Pancreas (tissue), 10 donors: ENCODE measurements at regions not wholly inside any gene's neighbourhood (a gene's known extent, or its start where the extent isn't known, plus 50 kb on each side); places are given as distances from the start of the nearest gene placed in this dataset.

Experiments used
- ATAC-seq, 4 donors: fragments of 200-7000 bp; cut with Tn5 transposase; one replicate each; pipeline versions ENCODE4 v1.8.0 to v1.9.1; 2020; ENCODE audit warnings: mild to moderate bottlenecking in 4 of 4, moderate library complexity in 4 of 4
- DNase-seq, 6 donors: peaks; one replicate each; pipeline ENCODE4 v3.0.0-alpha.2; 2020
- FAIRE-seq: peaks from 2 replicates; lab custom pipeline; 2012; peaks lifted over from hg19 to GRCh38; lab: Jason Lieb, UNC
- H3K27ac ChIP-seq, 4 donors: fragments of 200-600 bp; sonication (generic); 1 replicate in 3 of 4; 2 replicates in 1 of 4; pipeline versions ENCODE4 v1.5.0 to v1.8.0; 2020
- H3K27me3 ChIP-seq, 4 donors: fragments of 200-600 bp; one replicate each; pipeline ENCODE4 v1.8.0; 2021
- H3K36me3 ChIP-seq, 3 donors: fragments of 200-600 bp; sonication (generic) in 1 of 3; one replicate each; pipeline versions ENCODE4 v1.5.0 to v1.8.0; 2020 to 2021
- H3K4me1 ChIP-seq, 3 donors: fragments of 200-600 bp; one replicate each; pipeline ENCODE4 v1.8.0; 2021
- H3K4me3 ChIP-seq, 4 donors: fragments of 200-600 bp; sonication (generic) in 2 of 4; one replicate each; pipeline versions ENCODE4 v1.5.0 to v1.8.0; 2020 to 2021
- H3K9me3 ChIP-seq, 4 donors: fragments of 200-600 bp; one replicate each; pipeline ENCODE4 v1.8.0; 2021
- CTCF ChIP-seq, 4 donors: fragments of 200-600 bp; sonication (generic) in 3 of 4; IDR thresholded peaks; one replicate each; pipeline versions ENCODE4 v1.5.0 to v1.8.0; 2021; ENCODE audit warnings: antibody characterized with exemption in 4 of 4
- WGBS, 2 donors: extraction: QIAGEN DNeasy Blood & Tissue Kit; methylation state at CpG; one replicate each; pipeline ENCODE4 v1.1.7; 2013; 5-methylcytosine and 5-hydroxymethylcytosine counted together
- intact Hi-C, 3 donors: fragments of 100-400 bp; cut with DNase I; formaldehyde crosslinking; loops; one replicate each; pipeline versions ENCODE4 v1.11.1 to v1.14.2; 2022
- donor health status: healthy with polysubstance abuse.
- donor health status: DM: no; HTN: no; CAD: no; lungs with moderate emphysema.
- donor health status: DM: no; HTN: no; CAD: no.
- donor health status: control.
- donor health status: control.
- donor health status: Bipolar disorder and iron deficiency.
- donor health status: DM: yes; HTN: yes; CAD: no.
- donor health status: DM: no; HTN: no; CAD: no.
- donor health status: DM: no; HTN: no; CAD: no.
- donor health status: DM: yes; HTN: yes; CAD: no.

DNA sequence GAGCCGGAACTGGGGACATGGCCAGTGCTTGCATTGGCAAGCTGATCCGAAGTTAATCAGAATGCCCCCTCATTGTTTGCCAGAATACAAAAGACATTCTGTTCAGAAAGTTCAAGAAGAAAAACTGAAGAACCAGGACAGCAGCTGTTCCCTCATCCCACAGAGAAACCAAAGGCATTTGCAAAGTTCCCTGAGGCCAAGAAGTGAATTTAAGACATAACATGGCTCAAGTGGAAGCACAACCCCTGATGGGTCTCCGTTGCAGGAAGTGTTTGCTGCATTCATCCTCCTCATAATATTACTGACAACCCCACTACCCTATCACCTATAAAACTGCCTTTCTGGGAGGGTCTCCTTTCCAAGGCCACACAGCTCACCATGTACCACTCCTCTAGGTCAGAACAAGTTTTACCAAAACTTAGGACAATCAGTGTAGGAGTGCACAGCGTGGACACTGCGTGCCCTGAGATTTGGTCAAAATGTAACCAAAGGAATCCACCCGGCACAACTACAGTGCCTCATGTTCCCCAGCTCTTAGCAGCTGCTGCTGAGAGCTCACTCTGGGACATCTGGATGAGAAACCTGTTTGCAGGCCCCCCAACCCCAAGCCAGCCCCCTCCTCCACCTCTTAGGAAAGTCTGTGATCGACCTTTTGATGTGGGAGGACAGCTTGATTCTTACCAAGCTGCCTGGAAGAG, 101.6 kb upstream of the AKIP1 start:
- Histone ChIP-seq H3K27me3 (no peaks in the 10 kb centered on the region), H3K4me1 (peaks cover 8 to 67% (median 10%) of the 10 kb centered on the region in 3 donors), H3K36me3 (no peaks in the 10 kb centered on the region), H3K9me3 (no peaks in the 10 kb centered on the region), H3K4me3 (peak overlapping the region; percentile 21 to 75 (median 41)), H3K27ac (peak overlapping the region in 3 of 4 donors; percentile 60 to 77 (median 74))
- intact Hi-C loops = loop anchor here in 1 of 3 donors (10.0 kb wide), 1 partner anchor 115 kb away; no protein-coding TSS in a partner anchor
- DNase-seq (no peak), FAIRE-seq (no peak), ATAC-seq (peak in 3 of 4 donors; percentile 0 to 17 (median 6))
- WGBS, 2 donors = 8 to 10% methylated on average over 7 of the region's 7 CpGs
- no peak for TF ChIP-seq CTCF (IDR thresholded peaks at IDR 0.05)

DNA sequence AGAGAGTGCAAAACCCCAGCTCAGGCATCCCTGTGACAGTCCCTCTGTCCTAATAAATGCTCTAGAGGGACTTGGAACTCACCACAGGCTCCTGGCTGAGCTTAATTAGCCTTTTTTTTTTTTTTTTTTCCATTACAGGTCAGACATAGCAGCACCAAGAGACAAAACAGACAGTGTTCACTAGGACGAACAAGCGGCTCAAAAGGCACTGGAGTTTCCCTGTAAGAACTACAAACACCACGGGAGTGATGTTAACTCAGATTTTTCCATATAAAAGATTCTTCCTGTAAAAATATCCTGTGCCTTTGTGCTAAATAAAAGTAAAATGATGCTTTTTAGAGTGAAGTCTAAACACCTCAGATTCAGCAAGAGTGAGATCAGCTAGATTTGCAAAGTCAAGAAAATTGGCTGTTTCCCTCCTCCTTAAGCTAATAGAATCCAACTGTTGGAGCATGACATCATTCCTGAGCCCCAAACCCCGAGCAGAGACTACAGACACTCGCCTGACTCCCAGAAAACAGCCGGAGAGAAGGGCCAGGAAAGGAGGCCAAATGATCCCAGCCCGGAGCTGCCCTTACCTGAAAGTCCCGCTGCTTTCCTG, 101.0 kb upstream of the AKIP1 start:
- TF ChIP-seq CTCF (IDR thresholded peaks at IDR 0.05) = no peak
- DNase-seq (no peak), FAIRE-seq (no peak), ATAC-seq (peak; percentile 11 to 29 (median 22))
- no peaks in the 10 kb centered on the region for H3K36me3 ChIP-seq
- H3K4me1 ChIP-seq = peaks cover 8 to 63% (median 10%) of the 10 kb centered on the region in 3 donors
- H3K27me3 ChIP-seq = no peaks in the 10 kb centered on the region
- intact Hi-C loops = loop anchor here in 2 of 3 donors (10.0 kb wide), 2 partner anchors 105 to 115 kb away; no protein-coding TSS in a partner anchor
- 3 to 12% methylated on average over 8 of the region's 8 CpGs for WGBS, 2 donors
- peak overlapping the region; percentile 60 to 77 (median 74) for H3K27ac ChIP-seq
- peak overlapping the region; percentile 21 to 75 (median 41) for H3K4me3 ChIP-seq
- H3K9me3 ChIP-seq = no peaks in the 10 kb centered on the region

GRCh38 chr11:8810540-8811301, 100.3 kb upstream of the AKIP1 start:
- Histone ChIP-seq H3K4me1 (peaks cover 8 to 56% (median 10%) of the 10 kb centered on the region in 3 donors), H3K27me3 (no peaks in the 10 kb centered on the region), H3K4me3 (peak overlapping the region; percentile 21 to 75 (median 41)), H3K36me3 (no peaks in the 10 kb centered on the region), H3K27ac (peak overlapping the region; percentile 60 to 77 (median 74)), H3K9me3 (no peaks in the 10 kb centered on the region)
- no peak for TF ChIP-seq CTCF (IDR thresholded peaks at IDR 0.05)
- DNase-seq = peak; percentile 82 to 94 (median 86)
- WGBS, 2 donors = 14 to 16% methylated on average over 25 to 28 of the region's 28 CpGs
- FAIRE-seq = no peak
- intact Hi-C loops = loop anchor here in 1 of 3 donors (10.0 kb wide), 1 partner anchor 106 kb away; no protein-coding TSS in a partner anchor
- peak; percentile 86 to 90 (median 89) for ATAC-seq

- 93 to 94% methylated on average over 1 of the region's 1 CpG for WGBS, 2 donors
- intact Hi-C loops = loop anchor here in 1 of 3 donors (10.0 kb wide), 1 partner anchor 107 kb away; no protein-coding TSS in a partner anchor
- no peaks in the 10 kb centered on the region for H3K36me3 ChIP-seq
- H3K27ac ChIP-seq = peak overlapping the region in 2 of 4 donors; percentile 60 to 74
- TF ChIP-seq CTCF (IDR thresholded peaks at IDR 0.05) = no peak
- no peak overlapping the region for H3K4me3 ChIP-seq
- H3K9me3 ChIP-seq = no peaks in the 10 kb centered on the region
- no peaks in the 10 kb centered on the region for H3K27me3 ChIP-seq
- H3K4me1 ChIP-seq = peaks cover 8 to 53% (median 10%) of the 10 kb centered on the region in 3 donors
- no peak for FAIRE-seq
- no peak for ATAC-seq
- no peak for DNase-seq
Observed at GRCh38 chr11:8811571-8811970, 99.4 kb upstream of the AKIP1 start.
